Iris pigment epithelial cell (primary cell): ENCODE measurements at regions not wholly inside any gene's neighbourhood (a gene's known extent, or its start where the extent isn't known, plus 50 kb on each side); places are given as distances from the start of the nearest gene placed in this dataset.
"Not testable (repeated sequence)": the region's sequence is repeated elsewhere in the genome, so short reads cannot be mapped to it uniquely, and the experiment has no call there.

Source experiments
- DNase-seq: peaks from one replicate; pipeline ENCODE4 v3.0.0-alpha.2; 2011; ENCODE audit warnings: low read depth

DNA sequence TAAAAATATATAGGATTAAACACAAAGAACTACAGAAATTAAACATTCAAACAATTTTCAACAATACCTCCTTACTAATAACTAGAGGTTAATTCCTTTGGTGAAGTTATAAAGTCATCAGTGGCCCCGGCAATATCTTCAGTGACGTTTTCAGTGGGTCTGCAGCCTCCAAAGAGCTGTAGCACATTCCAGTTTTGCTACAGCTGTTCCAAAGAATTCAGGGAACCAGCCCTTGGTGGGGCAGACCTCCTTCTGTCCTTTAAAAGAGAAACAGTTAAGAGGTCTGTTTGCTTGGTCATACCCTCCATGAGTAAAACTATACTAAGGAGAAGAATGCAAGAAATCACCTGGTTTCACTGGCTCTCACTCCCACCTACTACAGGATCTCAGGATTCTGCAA, 99.2 kb upstream of the ZDHHC17 start:
- DNase-seq, result no peak

DNA sequence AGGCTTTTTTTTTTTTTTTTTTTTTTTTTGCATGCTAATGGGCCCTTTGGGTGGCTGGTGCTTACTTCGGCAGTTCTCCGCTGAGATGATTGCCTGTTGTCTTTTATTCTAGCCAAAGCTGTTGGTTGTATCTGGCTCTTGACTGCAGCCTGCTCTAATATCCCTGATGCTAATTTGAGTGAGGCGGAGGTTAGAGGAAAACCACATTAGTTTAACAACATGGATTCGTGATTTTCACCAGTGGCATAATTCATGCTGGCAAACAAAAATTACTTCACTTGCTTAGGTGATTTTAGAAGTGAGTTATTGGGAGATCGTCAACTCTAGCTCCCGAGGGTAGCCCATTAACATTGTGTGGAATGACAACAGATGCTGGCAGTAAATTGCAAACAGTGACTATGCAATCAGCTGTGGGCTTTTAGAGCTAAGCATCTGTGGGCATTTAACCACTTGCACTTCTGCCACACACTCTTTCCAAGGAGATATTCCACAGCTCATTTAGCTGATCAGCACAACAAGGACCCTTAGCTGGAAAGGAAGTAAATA, 97.6 kb upstream of the ZDHHC17 start:
- no peak for DNase-seq

DNA sequence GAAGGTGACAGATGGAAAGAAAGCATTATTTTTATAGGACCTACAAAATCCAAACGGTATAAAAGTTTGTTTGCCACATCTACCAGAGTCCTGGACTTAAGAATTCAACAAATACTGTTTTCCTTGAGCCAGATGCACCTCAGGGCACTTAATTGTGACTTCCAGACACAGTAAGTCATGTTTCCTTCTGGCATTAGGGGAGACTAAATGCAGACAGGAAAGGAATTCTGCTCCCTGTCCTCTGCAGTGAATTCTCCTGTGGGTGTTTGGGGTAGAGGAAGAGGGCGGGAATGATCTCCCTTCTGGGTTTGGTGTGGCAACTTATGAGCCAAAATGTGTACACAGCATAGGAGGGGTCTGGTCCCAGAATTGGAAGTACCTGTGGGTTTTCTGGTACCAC, 93.9 kb upstream of the ZDHHC17 start:
- DNase-seq, result no peak

- DNase-seq, result peak; percentile 74
Observed at GRCh38 chr12:76670776-76671175, 93.1 kb upstream of the ZDHHC17 start.

DNA sequence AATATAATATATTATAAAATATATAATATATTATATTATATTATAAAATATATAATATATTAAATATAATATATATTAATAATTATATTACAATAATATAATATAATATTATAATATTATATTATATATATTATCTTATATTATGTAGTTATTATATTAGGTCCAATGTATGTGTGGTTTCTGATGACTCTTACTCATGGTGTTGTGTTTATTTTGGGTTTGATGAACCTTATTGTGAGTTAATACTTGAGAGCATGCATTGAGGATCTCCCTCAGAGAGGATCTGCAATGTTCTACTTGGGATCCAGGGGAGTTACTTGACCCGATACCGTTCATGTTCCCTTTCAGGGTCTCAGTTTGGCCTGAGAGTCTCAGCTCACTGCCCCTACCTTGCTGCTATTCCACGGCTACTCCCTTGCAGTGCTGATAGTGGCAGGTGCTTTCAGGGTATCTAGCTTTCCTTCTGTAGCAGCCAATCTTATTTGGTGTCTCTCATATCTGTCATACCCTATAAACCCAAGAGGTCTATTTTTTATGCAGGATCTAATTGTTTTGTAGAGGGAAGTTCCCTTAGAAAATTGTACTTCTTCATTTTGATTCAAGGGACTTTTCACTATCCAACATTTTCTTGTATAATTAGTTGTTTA, 89.1 kb upstream of the ZDHHC17 start:
- no peak for DNase-seq

GRCh38 chr12:76676261-76676660, 87.7 kb upstream of the ZDHHC17 start:
- not testable (repeated sequence) for DNase-seq

DNA sequence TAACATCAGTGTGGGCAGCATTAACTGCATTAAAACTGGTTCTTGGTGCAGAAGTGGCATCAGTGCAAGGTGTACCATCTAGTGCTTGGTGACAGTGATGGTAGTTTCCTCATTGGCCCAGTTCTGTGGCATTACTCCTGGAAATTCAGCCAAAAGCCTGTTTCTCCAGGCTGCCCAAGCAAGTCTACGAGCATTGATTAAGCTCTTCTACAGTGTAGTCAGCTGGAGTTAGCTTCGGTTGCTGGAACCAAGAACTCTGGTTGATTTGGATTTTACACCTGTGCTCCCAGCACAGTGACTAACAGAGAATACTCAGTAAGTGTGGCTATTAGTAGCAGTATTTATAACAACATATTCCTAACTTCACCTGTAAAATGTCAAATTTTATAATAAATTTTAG, 84.9 kb upstream of the ZDHHC17 start:
- no peak for DNase-seq

DNA sequence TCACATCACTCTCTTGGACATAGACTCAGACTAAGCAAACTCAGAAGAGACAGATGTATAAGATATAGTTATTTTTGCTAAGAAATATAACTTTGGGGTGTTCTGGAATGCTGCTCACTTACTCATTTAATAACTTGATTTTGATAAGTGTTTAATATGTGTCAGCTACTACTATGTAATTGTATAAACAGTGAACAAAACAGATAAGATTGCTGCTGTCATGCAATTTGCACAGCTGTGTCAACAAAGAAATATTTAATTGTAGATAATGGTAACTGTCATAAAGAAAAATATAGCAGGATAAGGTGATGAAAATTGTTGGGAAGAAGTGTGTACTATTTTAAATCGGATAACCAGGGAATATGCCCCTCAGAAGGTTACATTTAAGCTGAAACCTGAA, 84.1 kb upstream of the ZDHHC17 start:
- no peak for DNase-seq

DNA sequence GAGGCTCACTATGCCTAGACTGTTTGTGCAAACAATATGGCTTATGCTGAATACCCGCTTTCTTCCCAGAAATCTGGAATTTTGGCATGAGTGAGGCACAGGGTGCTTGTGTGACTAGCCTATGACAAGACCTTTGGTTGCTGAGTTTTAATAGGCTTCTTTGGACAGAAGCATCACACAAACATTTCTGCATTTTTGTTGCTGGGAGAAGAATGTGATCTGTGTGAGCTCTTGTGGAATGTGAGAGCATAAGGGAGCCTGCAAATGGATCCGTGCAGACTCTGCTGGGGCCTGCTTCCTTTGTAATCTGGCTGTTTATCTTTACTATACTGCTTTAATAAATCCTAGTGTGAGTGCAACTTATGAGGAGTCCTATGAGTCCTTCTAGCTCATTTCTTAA, 83.0 kb upstream of the ZDHHC17 start:
- DNase-seq, result peak; percentile 78

DNA sequence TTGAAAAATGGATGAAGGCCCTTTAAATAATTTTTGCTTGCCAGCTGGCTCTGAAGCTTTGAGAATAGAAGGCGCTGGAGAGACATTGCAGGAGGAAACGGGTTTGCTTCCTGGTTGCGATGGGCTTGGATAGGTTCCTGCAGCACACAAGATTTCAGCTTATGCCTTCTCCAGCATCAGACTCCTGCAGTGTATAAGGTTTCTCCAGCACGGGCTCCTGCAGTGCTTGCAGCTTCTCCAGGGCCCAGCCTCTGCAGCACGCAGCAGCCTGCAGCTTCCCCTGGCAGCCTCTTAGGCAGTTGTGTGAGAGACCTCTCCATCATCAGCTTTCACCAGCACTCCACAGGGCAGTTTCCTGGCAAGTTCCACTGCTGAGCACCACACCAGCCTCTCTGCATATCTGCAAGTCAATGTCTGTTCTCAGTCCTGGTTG, 78.7 kb upstream of the ZDHHC17 start:
- peak; percentile 29 for DNase-seq

- peak; percentile 67 for DNase-seq
Observed at GRCh38 chr12:76687981-76688380, 75.9 kb upstream of the ZDHHC17 start.

- no peak for DNase-seq
Observed at GRCh38 chr12:76688631-76689030, 75.3 kb upstream of the ZDHHC17 start.

GRCh38 chr12:76690921-76691700, 72.8 kb upstream of the ZDHHC17 start:
- DNase-seq, result peak; percentile 65

DNA sequence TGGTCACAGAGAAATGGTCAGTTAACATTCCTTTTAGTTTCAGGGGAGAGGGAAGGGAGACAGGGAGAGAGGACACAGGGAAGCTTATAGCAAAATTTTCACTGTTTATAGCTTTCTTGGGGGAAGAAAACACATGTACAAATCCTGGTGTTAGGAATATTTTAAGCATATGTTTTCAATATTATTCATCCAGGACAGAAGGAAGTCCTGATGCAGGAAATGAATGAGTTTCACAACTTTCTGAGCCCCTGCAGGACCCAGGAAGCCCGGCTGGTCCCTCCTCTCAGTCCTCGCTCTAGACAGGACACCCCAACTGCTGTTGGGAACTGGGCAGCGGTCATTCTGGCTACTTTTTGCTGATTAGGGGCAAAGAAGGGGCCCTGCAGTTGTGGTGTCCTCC, 71.1 kb upstream of the ZDHHC17 start:
- no peak for DNase-seq

DNA sequence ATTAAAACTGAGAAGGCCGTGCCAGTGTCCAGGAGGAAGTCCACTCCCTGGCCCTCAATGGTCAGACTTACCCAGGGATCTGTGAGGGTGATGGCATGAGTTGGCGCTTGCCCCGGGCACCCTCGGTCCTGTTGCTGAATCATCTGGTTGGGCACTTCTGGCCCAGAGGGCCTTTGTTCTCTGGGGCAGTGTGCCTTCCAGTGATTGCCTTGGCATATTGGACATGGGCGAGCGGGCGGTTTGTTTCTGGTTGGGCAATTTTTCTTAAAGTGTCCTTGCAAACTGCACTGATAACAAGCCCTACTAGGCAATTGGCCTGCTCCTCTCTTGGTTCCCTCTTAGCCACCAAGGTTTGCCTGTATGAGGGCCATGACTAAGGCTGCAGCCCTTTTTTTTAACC, 69.5 kb upstream of the ZDHHC17 start:
- DNase-seq, result no peak

- no peak for DNase-seq
Observed at GRCh38 chr12:76696186-76696585, 67.7 kb upstream of the ZDHHC17 start.

DNA sequence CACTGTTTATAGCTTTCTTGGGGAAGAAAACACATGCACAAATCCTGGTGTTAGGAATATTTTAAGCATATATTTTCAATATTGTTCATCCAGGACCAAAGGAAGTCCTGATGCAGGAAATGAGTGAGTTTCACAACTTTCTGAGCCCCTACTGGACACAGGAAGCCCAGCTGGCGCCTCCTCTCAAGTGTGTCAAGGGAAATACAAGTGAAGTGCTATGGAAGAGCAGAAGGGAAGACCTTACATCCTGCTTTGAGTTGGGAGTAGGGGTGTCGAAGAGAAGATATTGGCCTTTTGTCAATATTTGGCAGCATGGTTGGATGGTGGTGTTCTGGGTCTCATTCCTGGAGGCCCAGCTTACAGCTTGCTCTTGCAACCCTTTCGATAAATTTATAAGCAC, 66.1 kb upstream of the ZDHHC17 start:
- DNase-seq, result no peak

- DNase-seq, result peak; percentile 40
Observed at GRCh38 chr12:76698316-76698715, 65.6 kb upstream of the ZDHHC17 start.

DNA sequence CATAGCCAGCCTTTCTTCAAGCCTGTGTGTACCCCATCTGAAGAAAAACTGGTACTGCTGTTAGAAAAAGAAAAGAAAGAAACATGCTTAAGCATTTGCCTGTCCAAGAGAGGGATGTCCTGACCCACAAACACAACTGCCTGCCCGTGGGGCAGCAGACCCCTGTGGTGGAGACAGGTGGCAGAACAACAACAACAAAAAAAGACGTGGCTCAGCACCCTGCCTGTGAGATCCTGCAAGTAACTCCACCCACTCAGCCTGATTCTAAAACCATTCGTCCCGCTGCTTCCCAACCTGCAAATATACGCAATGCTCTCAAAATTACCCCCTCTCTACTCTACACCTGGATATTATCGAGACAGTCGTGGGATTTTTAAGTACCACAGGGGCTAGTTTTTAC, 64.9 kb upstream of the ZDHHC17 start:
- no peak for DNase-seq

DNA sequence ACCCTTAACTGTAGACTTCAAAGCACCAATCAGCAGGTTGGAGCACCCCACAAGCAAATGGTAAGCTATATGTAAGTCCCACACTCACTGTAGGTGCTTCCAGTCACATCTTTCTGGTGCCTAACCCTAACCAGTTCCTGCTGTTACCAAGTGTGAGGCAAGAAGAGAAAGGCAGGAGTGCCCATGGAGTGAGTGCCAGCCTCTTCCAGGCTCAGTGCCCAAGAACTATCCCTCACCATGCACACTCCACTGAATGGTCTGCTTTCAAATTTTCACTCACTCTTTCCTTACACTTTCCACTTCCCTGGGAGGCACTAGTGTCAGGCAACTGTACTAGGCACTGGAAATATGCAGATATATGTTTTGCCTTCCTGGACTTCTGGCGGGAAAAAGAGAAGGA, 62.2 kb upstream of the ZDHHC17 start:
- no peak for DNase-seq

- DNase-seq, result no peak
Observed at GRCh38 chr12:76702946-76703345, 61.0 kb upstream of the ZDHHC17 start.

DNA sequence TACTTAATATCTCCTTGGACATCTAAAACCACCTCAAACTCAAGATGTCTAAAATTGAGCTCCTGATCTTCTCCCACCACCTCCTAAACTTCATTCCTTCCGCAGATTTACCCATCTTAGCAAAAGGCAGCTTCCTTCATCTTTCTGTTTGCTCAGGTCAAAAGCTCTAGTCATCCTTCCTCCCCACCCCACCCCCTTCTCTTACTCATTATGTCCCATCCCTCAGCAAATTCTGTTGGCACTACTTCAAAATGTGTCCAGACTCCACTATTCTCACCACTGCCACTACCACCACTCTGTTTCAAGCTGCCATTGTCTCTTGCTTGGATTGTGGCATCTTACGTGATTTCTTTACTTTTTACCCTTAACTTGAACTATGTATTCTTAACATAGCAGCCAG, 59.2 kb upstream of the ZDHHC17 start:
- no peak for DNase-seq

DNA sequence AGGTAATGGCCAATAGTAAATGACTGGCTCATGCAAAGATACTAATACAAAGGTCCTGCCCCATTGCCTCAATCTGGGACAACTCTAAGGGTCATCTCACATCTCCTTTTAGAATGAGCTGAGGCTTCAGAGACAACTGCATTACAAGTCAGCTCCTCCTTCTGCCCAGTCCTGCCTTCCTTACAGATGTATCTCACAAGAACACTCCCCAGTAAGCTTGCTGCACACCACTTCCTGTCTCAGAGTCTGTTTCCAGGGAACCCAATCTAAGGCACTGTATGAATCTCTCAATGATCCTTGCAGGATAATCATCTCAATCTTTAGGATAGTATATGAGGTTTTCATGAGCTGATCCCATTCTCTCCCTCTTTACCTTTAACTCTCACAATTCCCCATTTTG, 57.8 kb upstream of the ZDHHC17 start:
- DNase-seq, result peak; percentile 68

GRCh38 chr12:76706761-76707160, 57.2 kb upstream of the ZDHHC17 start:
- DNase-seq, result peak; percentile 39
